Astrocyte of the spinal cord (primary cell): ENCODE measurements at regions not wholly inside any gene's neighbourhood (a gene's known extent, or its start where the extent isn't known, plus 50 kb on each side); places are given as distances from the start of the nearest gene placed in this dataset.

ENCODE experiments used
- DNase-seq: peaks from one replicate; pipeline ENCODE4 v3.0.0; 2011; ENCODE audit warnings: low read depth, low spot score
- H3K4me3 ChIP-seq: 2 replicates; pipeline ENCODE4 v1.5.1; 2011; ENCODE audit warnings: low read depth, mild to moderate bottlenecking, low read length, moderate library complexity
- in situ Hi-C: cut with HindIII; loops from 2 replicates; pipeline ENCODE4 v1.10.0; 2017; ENCODE audit warnings: low sequenced_read_pairs
- TF ChIP-seq, protein P1 (sequence below): IDR thresholded peaks from 2 replicates; pipeline ENCODE4 v1.5.1; 2012; ENCODE audit warnings: low read depth, mild to moderate bottlenecking, low read length, inconsistent platforms

GRCh38 chr2:34892256-34892655 is 1293.2 kb upstream of the FAM98A start:
- TF ChIP-seq, protein P1, sequence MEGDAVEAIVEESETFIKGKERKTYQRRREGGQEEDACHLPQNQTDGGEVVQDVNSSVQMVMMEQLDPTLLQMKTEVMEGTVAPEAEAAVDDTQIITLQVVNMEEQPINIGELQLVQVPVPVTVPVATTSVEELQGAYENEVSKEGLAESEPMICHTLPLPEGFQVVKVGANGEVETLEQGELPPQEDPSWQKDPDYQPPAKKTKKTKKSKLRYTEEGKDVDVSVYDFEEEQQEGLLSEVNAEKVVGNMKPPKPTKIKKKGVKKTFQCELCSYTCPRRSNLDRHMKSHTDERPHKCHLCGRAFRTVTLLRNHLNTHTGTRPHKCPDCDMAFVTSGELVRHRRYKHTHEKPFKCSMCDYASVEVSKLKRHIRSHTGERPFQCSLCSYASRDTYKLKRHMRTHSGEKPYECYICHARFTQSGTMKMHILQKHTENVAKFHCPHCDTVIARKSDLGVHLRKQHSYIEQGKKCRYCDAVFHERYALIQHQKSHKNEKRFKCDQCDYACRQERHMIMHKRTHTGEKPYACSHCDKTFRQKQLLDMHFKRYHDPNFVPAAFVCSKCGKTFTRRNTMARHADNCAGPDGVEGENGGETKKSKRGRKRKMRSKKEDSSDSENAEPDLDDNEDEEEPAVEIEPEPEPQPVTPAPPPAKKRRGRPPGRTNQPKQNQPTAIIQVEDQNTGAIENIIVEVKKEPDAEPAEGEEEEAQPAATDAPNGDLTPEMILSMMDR, result no peak
- in situ Hi-C loops, result no loop called here
- DNase-seq, result no peak
- no peak overlapping the region for H3K4me3 ChIP-seq

GRCh38 chr2:34875091-34875745 is 1276.1 kb upstream of the FAM98A start:
- in situ Hi-C loops, result no loop called here
- H3K4me3 ChIP-seq, result no peak overlapping the region
- DNase-seq, result no peak
- TF ChIP-seq, protein P1, result no peak

DNA sequence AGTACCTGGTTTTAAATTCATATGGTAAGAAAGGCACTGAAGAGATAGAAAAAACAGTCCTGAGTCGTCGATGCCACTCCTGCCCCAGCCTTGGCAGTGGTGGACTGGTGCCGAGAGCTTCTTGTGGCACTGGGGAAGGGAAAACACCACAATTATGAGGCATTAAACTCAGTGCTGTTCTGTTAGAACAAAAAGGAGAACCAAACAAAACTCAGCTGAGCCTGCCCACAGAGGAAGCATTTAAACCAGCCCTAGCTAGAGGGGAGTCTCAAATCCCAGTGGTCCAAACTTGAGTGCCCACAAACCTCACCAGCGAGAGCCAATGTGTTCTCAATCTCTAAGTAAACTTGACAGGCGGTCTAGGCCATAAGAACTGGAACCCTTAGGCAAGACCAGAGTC is 1254.5 kb upstream of the FAM98A start:
- H3K4me3 ChIP-seq, result no peak overlapping the region
- TF ChIP-seq, protein P1, result no peak
- in situ Hi-C loops, result no loop called here

DNA sequence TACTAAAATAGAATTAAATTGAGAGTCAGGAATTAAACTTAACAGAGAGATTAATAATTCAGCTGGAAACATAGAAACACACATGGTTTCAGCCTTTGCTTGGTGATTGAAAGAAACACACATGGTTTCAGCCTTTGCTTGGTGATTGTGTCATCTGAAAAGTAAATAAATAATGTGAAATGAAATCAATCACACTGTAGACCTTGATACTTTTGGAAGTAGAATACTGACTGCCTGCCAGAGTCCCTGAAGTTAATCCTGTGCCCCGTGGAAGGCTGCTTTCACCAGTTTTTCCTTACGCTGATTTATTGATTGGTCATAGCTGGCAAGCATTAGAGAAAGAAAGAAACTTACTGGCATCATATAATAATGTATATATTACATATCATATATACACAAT is 1252.7 kb upstream of the FAM98A start:
- TF ChIP-seq, protein P1, result no peak
- H3K4me3 ChIP-seq, result no peak overlapping the region
- in situ Hi-C loops, result no loop called here
- DNase-seq, result no peak

More for the DNA sequence above, 1254.5 kb upstream of the FAM98A start:
- DNase-seq, result no peak

GRCh38 chr2:34849827-34850226 is 1250.7 kb upstream of the FAM98A start:
- no peak overlapping the region for H3K4me3 ChIP-seq
- TF ChIP-seq, protein P1, result no peak
- no peak for DNase-seq
- in situ Hi-C loops, result no loop called here

DNA sequence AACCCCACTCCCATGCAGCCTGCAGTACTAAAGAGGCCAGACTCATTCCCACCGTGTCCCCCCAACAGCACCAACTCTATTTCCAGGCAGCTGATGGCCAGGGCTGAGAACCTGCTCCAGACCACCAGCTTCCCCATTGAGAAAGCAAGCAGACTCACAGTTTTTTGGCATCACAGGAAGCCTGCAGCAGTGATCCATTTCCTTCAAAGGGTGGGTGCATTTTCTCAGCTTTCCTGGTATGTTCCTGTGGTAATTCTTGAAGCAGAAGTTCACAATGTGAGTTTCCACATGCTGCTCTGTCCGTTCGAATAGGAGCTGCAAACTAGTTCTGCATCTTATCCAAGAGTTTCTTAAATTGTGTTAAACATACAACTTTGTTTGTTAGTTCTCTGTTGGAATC is 1249.6 kb upstream of the FAM98A start:
- no peak for DNase-seq
- TF ChIP-seq, protein P1, result no peak
- no peak overlapping the region for H3K4me3 ChIP-seq
- in situ Hi-C loops, result no loop called here
